ENCODE measurements at regions not wholly inside any gene's neighbourhood (a gene's known extent, or its start where the extent isn't known, plus 50 kb on each side); places are given as distances from the start of the nearest gene placed in this dataset.

- TF ChIP-seq CTCF (IDR thresholded peaks at IDR 0.05) (no peak), EP300 (IDR thresholded peaks at IDR 0.05) (no peak), POLR2AphosphoS5 (IDR thresholded peaks at IDR 0.05) (no peak)
Observed at GRCh38 chr21:27382404-27382803, 415.5 kb upstream of the ADAMTS5 start.
